Body of pancreas (tissue), 4 donors: ENCODE measurements at regions not wholly inside any gene's neighbourhood (a gene's known extent, or its start where the extent isn't known, plus 50 kb on each side); places are given as distances from the start of the nearest gene placed in this dataset.

ENCODE experiments used
- POLR2A ChIP-seq, 3 donors: fragments of 450-650 bp; IDR thresholded peaks; one replicate each; pipeline ENCODE4 v1.6.1; 2016; ENCODE audit warnings: antibody characterized with exemption in 3 of 3, mild to moderate bottlenecking in 2 of 3
- TF ChIP-seq, protein P1 (sequence below), 7 experiments: fragments of 450-650 bp in 4 of 7; fragments of 200-600 bp in 3 of 7; sonication (generic) in 3 of 7; IDR thresholded peaks; one replicate each; pipeline ENCODE4 v1.5.1; 2016 to 2019; ENCODE audit warnings: antibody characterized with exemption in 7 of 7

GRCh38 chr10:123549761-123550454 lies 116.2 kb upstream of the GPR26 start:
- TF ChIP-seq, protein P1, sequence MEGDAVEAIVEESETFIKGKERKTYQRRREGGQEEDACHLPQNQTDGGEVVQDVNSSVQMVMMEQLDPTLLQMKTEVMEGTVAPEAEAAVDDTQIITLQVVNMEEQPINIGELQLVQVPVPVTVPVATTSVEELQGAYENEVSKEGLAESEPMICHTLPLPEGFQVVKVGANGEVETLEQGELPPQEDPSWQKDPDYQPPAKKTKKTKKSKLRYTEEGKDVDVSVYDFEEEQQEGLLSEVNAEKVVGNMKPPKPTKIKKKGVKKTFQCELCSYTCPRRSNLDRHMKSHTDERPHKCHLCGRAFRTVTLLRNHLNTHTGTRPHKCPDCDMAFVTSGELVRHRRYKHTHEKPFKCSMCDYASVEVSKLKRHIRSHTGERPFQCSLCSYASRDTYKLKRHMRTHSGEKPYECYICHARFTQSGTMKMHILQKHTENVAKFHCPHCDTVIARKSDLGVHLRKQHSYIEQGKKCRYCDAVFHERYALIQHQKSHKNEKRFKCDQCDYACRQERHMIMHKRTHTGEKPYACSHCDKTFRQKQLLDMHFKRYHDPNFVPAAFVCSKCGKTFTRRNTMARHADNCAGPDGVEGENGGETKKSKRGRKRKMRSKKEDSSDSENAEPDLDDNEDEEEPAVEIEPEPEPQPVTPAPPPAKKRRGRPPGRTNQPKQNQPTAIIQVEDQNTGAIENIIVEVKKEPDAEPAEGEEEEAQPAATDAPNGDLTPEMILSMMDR (IDR thresholded peaks at IDR 0.05): no peak
- TF ChIP-seq POLR2A (IDR thresholded peaks at IDR 0.05): no peak
